ENCODE measurements at regions not wholly inside any gene's neighbourhood (a gene's known extent, or its start where the extent isn't known, plus 50 kb on each side); places are given as distances from the start of the nearest gene placed in this dataset.

DNA sequence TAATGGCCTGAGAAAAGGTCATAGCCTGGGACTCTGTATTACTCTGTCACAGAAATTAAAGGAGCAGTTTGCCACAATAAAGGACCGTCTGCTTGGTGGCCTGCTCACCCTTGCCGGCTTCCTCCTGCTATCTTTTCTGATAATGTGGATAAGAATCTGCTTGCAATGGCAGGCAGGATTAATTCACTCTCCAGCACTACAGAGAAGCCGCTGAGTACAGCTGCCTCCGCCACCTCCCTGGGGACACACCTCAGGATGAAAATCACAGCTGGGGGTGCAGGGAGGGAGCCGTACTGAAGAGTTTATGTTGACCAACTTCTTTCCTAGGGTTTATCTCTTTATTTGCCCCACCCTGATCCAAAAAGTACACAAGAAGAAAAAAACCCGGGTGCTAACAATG is 245.9 kb upstream of the RPL38 start:
- TF ChIP-seq, protein P1, sequence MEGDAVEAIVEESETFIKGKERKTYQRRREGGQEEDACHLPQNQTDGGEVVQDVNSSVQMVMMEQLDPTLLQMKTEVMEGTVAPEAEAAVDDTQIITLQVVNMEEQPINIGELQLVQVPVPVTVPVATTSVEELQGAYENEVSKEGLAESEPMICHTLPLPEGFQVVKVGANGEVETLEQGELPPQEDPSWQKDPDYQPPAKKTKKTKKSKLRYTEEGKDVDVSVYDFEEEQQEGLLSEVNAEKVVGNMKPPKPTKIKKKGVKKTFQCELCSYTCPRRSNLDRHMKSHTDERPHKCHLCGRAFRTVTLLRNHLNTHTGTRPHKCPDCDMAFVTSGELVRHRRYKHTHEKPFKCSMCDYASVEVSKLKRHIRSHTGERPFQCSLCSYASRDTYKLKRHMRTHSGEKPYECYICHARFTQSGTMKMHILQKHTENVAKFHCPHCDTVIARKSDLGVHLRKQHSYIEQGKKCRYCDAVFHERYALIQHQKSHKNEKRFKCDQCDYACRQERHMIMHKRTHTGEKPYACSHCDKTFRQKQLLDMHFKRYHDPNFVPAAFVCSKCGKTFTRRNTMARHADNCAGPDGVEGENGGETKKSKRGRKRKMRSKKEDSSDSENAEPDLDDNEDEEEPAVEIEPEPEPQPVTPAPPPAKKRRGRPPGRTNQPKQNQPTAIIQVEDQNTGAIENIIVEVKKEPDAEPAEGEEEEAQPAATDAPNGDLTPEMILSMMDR (IDR thresholded peaks at IDR 0.05) = no peak
- TF ChIP-seq POLR2A (IDR thresholded peaks at IDR 0.05) = no peak

All from tibial nerve (tissue), 3 donors.